IPS-NIHi7 (cell line): ENCODE measurements at regions not wholly inside any gene's neighbourhood (a gene's known extent, or its start where the extent isn't known, plus 50 kb on each side); places are given as distances from the start of the nearest gene placed in this dataset.
"Not testable (repeated sequence)": the region's sequence is repeated elsewhere in the genome, so short reads cannot be mapped to it uniquely, and the experiment has no call there.

Experiments used
- DNase-seq: peaks from one replicate; pipeline ENCODE4 v3.0.0; 2012; ENCODE audit warnings: mixed read lengths; ENCODE audit errors: extremely low spot score

DNA sequence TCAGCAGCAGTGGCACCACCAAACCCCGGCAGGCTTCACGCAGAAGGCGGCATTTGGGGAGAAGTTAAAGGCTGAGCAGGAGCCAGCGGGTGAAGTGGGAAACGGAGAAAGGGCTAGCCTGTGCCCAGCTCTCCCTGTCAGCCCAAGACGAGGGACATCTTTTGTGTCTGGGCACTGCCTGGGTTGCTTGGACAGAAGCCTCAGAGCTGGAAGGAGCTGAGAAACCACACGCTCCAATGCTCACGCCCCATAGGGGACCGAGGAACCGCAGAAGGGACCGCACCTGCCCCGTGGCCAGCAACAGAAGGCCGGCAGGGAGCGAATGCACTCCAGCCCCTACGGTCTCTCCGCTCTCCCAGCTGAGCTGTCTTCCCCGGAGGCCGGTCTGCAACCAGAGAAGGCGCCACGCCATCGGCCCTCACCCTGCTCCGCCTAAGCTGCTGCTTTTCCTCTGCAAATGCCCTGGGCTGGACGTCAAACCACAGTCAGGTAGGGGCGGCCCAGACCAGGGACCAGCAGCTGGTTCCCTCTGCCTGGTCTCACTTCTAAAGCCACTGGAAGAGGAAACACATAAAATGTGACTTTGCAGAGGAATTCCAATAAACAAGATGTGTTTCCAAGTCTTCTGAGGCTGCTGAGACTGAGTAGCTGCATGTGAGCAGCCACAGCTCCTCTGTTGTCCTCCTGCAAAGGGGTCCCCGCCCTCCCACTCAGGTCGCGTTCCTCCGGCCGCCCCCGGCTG, 182.4 kb upstream of the ZNF469 start:
- DNase-seq = not testable (repeated sequence)

DNA sequence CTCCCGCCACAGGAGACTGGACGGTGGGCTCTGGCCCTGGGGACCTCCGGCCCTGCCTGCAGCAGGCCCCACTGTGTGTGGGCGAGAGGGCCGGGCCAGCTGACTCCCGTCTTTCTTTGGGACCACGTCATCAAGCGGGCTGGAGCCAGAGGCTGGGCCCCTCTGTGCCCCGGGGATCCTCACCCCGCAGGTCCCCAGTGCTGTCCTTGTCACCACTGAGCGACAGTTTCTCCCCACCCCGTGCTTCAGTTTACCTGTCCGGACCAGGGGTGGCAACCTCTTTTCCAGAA, 181.9 kb upstream of the ZNF469 start:
- no peak for DNase-seq

DNA sequence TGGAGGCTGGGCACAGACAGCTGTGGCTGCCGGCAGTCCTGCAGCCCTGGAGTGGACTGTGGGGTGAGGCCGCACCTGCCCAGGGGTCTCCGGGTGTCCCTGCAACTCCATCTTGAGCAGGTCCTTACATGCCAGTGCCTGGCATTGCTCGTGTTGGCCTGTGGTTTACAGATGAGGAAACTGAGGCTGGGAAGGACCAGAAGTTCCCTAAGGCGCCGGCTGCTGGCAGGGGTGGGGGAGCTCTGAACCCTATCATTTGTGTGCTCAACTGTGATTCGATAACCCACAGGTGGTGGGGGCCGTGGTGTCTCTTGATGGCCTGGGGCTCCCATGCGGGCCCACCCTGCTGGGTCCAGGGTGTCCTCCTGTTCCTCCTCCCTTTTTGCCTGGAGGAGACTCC, 181.1 kb upstream of the ZNF469 start:
- not testable (repeated sequence) for DNase-seq

GRCh38 chr16:88202207-88202745, 180.5 kb upstream of the ZNF469 start:
- DNase-seq = no peak

DNA sequence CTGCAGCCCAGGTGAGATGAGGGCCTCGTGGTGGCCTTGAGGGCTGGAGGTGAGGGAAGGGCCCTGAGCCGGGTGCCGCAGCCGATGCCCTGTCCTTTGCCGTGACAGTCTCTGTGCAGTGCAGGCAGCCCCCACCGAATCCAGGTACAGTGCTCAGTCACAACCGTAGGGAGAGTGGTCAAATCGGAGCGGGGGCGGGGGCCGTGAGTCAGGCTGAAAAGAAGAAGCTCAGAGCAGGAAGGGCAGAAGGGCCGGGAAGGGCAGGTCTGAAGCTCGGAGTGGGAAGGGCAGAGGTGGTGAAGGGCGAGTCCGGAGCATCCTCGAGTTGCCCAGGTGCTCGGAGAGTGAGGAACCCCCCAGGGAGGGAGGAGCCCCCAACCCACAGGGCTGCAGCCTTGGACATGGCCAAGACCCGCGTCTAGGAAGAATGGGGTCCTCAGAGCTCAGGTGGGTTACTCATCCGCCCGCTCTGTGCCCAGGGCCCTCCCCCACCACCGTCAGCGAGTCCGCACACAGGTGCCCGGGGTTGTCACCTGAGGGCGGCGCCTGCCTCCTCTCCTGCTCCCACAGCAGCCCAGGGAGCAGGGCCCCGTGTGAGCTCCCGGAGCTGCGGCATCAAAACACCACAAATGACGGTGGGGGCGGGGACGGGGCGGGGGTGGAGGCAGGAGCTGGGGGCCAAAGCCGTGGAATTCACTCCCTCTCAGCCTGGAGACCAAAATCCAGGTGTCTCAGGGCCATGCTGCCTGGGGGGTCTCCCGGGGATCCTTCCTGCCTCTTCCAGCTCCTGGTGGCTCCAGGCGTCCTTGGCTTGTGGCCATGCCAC, 179.7 kb upstream of the ZNF469 start:
- not testable (repeated sequence) for DNase-seq

DNA sequence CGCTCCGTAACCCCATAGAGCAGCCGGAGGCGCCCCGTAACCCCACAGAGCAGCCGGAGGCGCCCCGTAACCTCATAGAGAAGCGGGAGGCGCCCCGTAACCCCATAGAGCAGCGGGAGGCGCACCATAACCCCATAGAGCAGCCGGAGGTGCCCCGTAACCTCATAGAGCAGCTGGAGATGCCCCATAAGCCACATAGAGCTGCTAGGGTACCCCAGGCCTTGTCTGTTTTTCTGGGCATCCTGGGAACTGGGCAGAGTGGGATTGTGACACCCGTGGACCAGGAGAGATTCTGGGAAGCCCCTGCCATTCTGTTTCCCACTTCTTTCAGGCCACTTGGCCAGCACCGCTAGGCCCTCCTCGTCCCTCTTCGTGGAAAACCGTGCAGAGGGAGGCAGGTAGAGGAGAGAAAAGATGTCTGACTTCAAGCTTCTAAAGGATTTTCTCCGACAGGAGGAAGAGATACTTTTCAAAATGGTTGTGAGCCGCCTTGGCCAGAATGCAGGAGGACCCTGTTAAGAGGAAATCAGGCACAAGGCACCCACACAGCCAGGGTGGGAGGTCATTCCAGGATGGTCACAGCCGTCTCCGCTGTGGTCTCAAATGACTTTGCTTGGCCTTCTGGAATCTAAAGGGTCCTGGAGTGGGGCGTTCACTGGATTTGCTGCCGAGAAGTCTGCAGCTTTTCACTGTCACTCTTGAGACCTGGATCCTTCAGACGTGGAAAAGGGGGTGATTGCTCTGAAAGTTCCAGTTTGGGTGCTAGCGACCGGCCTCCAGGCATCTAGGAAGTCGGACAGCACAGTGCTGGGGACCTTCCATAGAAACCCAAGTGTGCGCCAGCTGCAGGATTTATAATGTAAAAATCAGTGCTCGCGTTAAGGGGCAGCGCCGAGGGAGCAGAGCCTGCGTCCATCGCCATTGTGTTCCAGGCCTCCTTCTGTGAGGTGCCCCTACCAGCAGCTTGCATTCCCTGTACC, 178.3 kb upstream of the ZNF469 start:
- not testable (repeated sequence) for DNase-seq

DNA sequence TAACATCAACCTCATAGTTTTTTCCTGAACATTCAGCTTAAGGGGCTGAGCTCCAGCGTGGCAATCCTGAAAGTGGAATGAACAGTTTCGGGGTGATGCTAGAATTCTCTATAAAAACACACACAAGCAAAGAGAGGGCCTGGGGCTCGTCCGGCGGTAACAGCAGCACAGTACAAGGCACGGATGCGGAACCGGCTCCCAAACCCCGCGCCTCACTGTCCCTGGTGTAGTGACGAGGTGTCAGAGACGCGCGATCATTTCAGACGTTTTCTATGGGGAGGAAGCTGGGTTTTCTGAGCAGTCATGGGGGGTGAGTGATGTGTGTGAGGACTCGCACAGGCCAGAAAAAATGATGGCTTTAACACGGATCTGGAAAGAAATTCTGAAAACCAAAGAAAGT, 177.3 kb upstream of the ZNF469 start:
- DNase-seq = not testable (repeated sequence)

DNA sequence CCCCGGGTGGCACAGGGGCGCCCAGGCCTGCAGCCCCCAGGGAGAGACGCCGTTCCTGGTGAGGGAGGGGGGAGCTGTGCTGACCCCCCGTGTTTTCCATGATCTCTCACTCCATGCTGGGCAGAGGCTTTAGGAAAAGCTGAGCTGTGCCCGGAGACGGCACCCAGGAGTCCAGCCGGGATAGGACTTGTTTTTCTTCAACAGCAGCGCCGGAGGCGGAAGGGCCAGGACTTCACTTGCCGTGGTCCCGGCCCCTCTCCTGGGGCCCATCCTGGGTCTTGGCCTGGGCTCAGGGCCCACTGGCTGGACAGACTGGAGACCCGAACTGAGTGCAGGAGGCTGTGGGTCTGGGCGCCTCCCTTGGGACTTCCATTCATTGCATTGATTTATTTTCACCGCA, 176.8 kb upstream of the ZNF469 start:
- DNase-seq = not testable (repeated sequence)

DNA sequence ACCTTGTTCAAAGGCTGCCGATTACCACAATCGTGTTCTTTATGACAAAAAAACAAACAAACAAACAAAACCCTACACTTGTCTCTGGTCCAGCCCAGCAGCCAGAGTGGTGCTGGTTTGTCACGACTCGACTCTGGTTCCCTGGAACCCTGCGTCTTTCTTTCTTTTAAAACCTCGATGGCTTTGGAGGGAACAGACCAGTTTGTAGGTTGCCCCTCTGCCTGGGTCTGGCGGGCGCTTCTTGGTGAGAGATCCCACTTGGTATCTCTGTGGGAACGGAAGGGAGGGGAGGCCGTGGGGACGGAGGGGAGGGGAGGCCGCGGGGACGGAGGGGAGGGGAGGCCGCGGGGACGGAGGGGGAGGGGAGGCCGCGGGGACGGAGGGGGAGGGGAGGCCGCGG, 176.2 kb upstream of the ZNF469 start:
- DNase-seq = not testable (repeated sequence)

- DNase-seq = no peak
Observed at GRCh38 chr16:88208112-88208511, 174.6 kb upstream of the ZNF469 start.

- DNase-seq = not testable (repeated sequence)
Observed at GRCh38 chr16:88208776-88209175, 174.0 kb upstream of the ZNF469 start.

DNA sequence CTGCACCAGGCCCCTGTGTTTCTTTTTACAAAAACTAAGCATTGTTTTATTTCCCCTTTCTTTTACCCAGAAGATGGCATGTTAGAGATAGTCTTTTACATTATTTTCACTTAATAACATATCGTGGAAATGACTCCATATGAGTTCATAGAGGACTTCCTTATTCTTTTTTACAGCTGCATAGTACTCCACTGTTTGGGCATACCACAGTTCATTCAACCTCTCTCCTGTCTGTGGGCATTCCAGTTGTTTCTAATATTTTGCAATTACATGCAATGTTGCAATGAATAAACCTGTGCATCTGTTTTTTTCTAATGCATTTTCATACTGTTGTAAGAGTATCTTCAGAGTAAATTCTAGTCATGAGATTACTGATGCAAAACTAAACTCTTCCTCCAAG, 173.2 kb upstream of the ZNF469 start:
- DNase-seq = not testable (repeated sequence)

- not testable (repeated sequence) for DNase-seq
Observed at GRCh38 chr16:88213937-88214336, 168.8 kb upstream of the ZNF469 start.

GRCh38 chr16:88221001-88221761, 161.6 kb upstream of the ZNF469 start:
- not testable (repeated sequence) for DNase-seq

- not testable (repeated sequence) for DNase-seq
Observed at GRCh38 chr16:88223696-88224095, 159.1 kb upstream of the ZNF469 start.

DNA sequence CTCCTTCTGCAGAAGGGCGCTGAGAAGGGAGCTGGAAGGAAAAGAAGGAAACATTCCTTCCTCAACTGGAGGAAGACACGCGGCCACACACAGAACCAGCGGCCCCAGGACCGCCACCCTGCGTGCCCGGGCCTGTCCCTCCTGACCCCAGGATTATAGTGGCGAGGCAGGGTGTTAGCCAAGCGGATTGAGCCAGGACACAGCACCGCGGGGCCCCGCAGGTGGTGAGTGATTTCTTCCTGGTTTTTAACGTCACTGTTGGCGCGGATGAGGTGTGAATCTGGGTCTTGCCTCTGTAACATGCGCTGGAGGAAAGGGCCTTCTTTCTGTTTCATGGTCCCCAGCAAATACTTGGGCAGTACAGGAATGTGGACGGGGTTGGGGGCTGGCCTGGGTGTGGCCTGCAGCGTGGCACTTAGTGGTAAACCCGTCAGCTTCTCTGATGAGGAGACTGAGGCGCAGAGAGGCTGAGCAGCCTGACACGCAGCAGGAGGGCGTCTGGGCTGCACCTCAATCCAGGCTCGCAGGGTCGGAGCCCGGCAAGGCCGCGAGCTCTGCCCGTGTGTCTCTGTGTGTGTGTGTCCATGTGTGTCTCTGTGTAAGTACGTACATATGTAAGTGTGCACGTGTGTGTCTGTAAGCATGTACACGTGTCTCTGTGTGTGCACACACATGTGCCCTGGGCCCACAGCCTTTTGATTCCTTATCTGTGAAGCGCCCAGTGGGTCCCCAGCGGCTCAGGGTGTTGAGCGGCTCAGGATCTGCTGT, 158.4 kb upstream of the ZNF469 start:
- DNase-seq = not testable (repeated sequence)

DNA sequence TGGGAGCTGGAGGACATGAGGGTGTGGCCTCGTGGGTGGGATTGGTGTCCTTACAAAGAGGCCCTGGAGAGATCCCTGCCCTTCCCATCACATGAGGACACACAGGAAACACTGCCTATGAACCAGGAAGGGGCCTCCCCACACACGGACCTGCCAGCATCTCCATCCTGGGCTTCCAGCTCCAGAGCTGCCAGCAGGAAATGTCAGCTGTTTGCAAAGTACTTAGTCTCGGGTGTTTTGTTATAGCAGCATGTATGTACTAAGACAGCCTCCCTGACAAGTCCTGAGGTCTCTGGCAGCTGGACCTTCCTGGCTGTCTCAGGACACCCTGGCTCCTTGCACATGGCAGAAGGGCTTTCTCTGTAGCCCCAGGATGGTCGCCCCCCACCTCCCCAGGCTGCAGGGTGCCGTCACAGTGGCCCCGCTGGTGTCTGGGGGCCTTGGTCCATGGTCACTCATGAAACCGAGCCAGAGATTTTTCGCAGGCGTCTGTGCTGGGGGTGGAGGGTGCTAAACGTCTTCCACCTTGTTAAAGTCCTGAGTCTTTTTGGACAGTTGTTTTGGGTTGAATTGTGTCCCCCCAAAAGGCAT, 157.0 kb upstream of the ZNF469 start:
- DNase-seq = not testable (repeated sequence)

DNA sequence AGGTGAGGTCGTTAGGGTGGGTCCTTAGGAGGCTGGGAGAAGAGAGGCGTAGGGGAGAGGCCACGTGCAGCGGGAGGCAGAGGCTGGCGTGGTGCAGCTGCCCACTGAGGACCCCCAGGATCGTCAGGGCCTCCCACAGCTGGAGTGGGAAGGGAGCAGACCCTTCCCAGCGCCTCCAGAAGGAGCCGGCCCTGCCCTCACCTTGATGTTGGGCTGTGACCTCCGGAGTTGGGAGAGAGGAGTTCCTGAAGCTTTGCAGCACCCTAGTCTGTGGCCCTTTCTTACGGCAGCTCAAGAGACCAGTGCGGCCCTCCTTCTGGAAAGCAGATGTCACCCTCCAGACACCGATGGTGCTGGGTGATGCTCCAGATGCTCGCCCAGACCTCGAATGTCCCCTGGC, 156.5 kb upstream of the ZNF469 start:
- not testable (repeated sequence) for DNase-seq

DNA sequence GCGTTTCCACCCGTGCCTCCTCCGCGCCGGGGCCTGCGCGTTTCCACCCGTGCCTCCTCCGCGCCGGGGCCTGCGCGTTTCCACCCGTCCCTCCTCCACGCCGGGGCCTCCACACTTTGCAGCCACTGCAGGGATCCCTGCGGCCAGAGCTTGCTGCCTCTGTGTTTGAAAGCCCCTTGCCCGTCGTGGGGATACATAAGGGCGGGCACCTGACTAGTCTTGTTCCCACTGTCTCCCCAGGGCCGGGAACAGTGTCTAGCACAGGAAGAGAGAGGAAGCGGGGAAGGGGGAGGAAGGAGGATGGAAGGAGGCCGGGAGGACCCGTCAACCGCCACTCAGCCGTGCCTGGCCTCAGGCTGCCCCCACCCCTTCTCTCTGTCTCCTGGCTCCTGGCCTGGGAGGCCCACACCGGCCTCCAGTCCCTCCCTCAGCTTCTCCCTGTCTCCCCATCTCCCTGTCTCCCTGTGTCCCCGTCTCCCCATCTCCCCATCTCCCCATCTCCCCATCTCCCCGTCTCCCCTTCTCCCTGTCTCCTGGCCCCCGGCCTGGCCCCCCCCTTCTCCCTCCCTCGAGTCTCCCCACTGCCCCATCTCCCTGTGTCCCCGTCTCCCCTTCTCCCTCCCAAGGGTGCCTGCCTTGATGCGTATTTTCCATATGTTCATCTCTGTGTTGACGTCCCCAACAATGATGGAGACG, 155.6 kb upstream of the ZNF469 start:
- not testable (repeated sequence) for DNase-seq
